Thymus (tissue), 11 donors: ENCODE measurements at regions not wholly inside any gene's neighbourhood (a gene's known extent, or its start where the extent isn't known, plus 50 kb on each side); places are given as distances from the start of the nearest gene placed in this dataset.
A peak's percentile ranks its signal among the peaks of the same experiment; 100 is the strongest.

Experiments
- DNase-seq, 9 donors: peaks; one replicate each; pipeline ENCODE4 v3.0.0-alpha.2; 2013; ENCODE audit warnings: low spot score in 9 of 9, low read depth in 6 of 9, missing footprints in 1 of 9
- H3K27ac ChIP-seq, 2 donors: one replicate each; pipeline ENCODE4 v1.5.1; 2013; ENCODE audit warnings: control low read depth in 1 of 2, low read depth in 1 of 2, low read length in 1 of 2, mild to moderate bottlenecking in 1 of 2, moderate library complexity in 1 of 2
- H3K27me3 ChIP-seq, 2 donors: one replicate each; pipeline ENCODE4 v1.5.1; 2013; ENCODE audit warnings: low read length in 1 of 2; ENCODE audit not compliant: control insufficient read depth in 2 of 2, insufficient read depth in 1 of 2
- H3K36me3 ChIP-seq, 2 donors: one replicate each; pipeline ENCODE4 v1.5.1; 2013; ENCODE audit warnings: low read length in 1 of 2, mild to moderate bottlenecking in 1 of 2, moderate library complexity in 1 of 2; ENCODE audit not compliant: control insufficient read depth in 2 of 2, insufficient read depth in 2 of 2
- H3K4me1 ChIP-seq, 2 donors: one replicate each; pipeline ENCODE4 v1.5.1; 2013; ENCODE audit warnings: low read length in 2 of 2; ENCODE audit not compliant: control insufficient read depth in 2 of 2, insufficient read depth in 2 of 2
- H3K4me3 ChIP-seq, 2 donors: one replicate each; pipeline ENCODE4 v1.5.1; 2013; ENCODE audit warnings: low read length in 2 of 2, control low read depth in 1 of 2, mild to moderate bottlenecking in 1 of 2
- H3K9me3 ChIP-seq, 2 donors: one replicate each; pipeline ENCODE4 v1.5.1; 2013; ENCODE audit warnings: low read length in 1 of 2, mild to moderate bottlenecking in 1 of 2; ENCODE audit not compliant: control insufficient read depth in 2 of 2, insufficient read depth in 1 of 2
- WGBS: extraction: QIAGEN DNeasy Blood & Tissue Kit; methylation state at CpG from one replicate; pipeline ENCODE4 v1.1.7; 2013; 5-methylcytosine and 5-hydroxymethylcytosine counted together
- donor health status: healthy.

DNA sequence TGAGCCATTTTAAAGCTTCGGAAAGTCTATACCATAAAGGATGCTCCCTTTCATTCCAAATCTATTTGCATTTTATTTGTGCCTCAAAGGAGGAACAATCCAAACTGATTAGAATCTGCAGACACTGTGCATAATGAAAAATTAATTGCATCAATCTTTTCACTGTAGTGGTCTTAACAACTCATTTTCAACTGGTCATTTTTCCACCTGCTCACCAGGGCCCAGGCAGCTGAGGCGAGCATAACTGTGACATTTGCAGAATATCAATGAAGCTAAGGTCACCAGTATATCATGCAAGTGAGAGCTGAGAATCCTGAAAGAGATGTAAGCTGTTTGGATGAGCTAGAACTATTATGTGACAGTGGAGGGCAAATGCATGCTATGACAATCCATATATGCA is 387.3 kb upstream of the TECRL start:
- Histone ChIP-seq H3K27ac (no peak overlapping the region), H3K27me3 (no peaks in the 10 kb centered on the region), H3K4me1 (no peaks in the 10 kb centered on the region), H3K4me3 (no peak overlapping the region), H3K9me3 (peaks cover 0 to 6% of the 10 kb centered on the region in 2 donors), H3K36me3 (no peaks in the 10 kb centered on the region)
- 98% methylated on average over 2 of the region's 2 CpGs for WGBS
- no peak for DNase-seq

GRCh38 chr4:64784125-64784524 is 374.9 kb upstream of the TECRL start:
- DNase-seq = no peak
- Histone ChIP-seq H3K27ac (no peak overlapping the region), H3K9me3 (no peaks in the 10 kb centered on the region), H3K36me3 (no peaks in the 10 kb centered on the region), H3K27me3 (no peaks in the 10 kb centered on the region), H3K4me1 (no peaks in the 10 kb centered on the region), H3K4me3 (no peak overlapping the region)
- 32% methylated on average over 1 of the region's 1 CpG for WGBS

DNA sequence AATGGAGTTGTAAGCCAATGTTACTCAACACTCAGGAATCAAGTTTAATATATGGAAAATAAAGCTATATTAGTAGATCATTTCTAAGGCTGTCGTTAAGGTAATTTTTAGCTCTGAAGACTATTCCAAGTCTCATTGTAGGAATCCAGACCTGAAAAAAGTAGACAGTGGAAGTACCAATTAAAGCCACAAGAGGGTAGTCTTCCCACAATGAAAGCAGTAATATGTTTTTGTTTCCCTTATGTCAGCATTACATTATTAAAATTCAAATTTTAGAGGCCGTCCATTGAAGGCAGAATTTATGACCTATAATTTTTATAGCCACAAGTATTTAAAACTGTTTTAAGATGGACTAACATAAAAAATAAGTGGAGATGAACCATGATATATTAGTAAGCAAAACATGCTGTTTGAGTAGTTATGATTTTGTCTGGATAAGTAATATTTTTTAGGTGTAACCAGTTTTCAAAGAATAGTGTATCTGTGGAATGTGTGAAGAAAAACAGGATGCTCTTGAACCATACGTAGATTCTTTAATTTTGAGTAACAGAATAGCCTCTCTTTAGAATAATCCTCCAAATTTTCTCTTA is 372.6 kb upstream of the TECRL start:
- Histone ChIP-seq H3K4me1 (no peaks in the 10 kb centered on the region), H3K4me3 (no peak overlapping the region), H3K27me3 (no peaks in the 10 kb centered on the region), H3K27ac (no peak overlapping the region), H3K9me3 (no peaks in the 10 kb centered on the region), H3K36me3 (no peaks in the 10 kb centered on the region)
- peak in 8 of 9 donors; percentile 6 to 48 (median 15) for DNase-seq
- 39% methylated on average over 3 of the region's 3 CpGs for WGBS

DNA sequence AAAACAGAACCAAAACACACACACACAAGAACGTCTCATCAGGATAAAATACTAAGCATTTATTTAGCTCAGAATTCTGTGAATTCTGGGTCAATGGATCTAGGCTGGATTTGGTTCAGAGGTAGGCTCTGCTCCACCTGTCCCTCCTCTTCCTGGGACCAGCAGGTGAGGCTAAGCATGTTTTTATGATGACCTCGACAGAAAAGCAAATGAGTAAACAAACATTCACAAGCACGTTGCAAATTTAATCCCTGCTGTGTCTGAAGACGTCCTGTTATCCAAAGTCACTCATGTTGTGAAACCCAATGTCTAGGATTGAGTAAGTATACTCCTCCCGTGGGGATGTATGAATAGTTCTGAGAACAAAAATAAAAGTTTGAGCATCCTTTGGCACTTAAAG is 371.4 kb upstream of the TECRL start:
- H3K4me3 ChIP-seq = no peak overlapping the region
- H3K9me3 ChIP-seq = no peaks in the 10 kb centered on the region
- no peak overlapping the region for H3K27ac ChIP-seq
- no peaks in the 10 kb centered on the region for H3K27me3 ChIP-seq
- 65% methylated on average over 5 of the region's 5 CpGs for WGBS
- no peak for DNase-seq
- no peaks in the 10 kb centered on the region for H3K36me3 ChIP-seq
- no peaks in the 10 kb centered on the region for H3K4me1 ChIP-seq

GRCh38 chr4:64777286-64777685 is 368.0 kb upstream of the TECRL start:
- 93% methylated on average over 3 of the region's 3 CpGs for WGBS
- H3K27ac ChIP-seq = no peak overlapping the region
- no peak overlapping the region for H3K4me3 ChIP-seq
- DNase-seq = no peak
- no peaks in the 10 kb centered on the region for H3K27me3 ChIP-seq
- no peaks in the 10 kb centered on the region for H3K9me3 ChIP-seq
- H3K4me1 ChIP-seq = no peaks in the 10 kb centered on the region
- no peaks in the 10 kb centered on the region for H3K36me3 ChIP-seq

DNA sequence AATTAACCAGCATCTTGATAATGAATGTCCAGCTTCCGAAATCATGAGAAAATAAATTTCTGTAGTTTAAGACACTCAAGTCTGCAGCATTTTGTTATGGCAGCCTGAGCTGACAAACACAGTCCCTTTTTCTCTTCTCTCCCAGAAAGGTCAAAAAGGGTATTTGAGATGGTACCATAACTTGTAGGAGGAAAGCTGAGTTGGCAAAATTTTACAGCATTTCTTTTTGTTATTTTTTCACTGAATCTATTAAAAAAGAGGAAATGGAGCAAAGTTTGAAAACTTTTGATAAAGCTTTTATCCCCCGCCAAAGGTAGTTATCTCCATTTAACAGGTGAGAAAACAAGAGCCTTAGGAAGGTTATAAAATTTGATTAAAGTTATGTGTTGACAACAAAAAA is 367.6 kb upstream of the TECRL start:
- DNase-seq = no peak
- no peaks in the 10 kb centered on the region for H3K9me3 ChIP-seq
- H3K4me1 ChIP-seq = no peaks in the 10 kb centered on the region
- H3K36me3 ChIP-seq = no peaks in the 10 kb centered on the region
- H3K4me3 ChIP-seq = no peak overlapping the region
- H3K27ac ChIP-seq = no peak overlapping the region
- H3K27me3 ChIP-seq = no peaks in the 10 kb centered on the region
- 66% methylated on average over 2 of the region's 2 CpGs for WGBS

- H3K4me3 ChIP-seq = no peak overlapping the region
- WGBS = 96% methylated on average over 3 of the region's 3 CpGs
Measured at GRCh38 chr4:64774626-64775025, 365.4 kb upstream of the TECRL start.

DNA sequence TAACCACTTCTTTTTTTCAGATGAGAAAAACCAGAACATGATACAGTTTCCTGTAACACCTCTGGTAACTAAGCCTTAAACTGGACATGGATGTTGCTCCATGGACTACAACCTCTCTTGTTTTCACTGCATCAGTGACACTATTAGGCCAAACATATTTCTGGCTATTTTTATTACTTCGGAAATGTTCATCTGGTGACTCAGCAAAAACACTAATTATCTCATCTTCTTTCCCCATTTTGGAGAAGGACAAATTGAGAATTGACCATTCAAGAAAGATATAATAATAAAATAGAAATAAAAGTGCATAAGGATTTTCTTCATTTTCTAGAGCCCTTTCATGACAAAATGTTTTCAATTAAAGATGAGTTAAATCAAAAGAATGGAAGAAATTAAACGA is 361.9 kb upstream of the TECRL start:
- no peak overlapping the region for H3K27ac ChIP-seq
- no peaks in the 10 kb centered on the region for H3K36me3 ChIP-seq
- no peaks in the 10 kb centered on the region for H3K9me3 ChIP-seq
- no peak overlapping the region for H3K4me3 ChIP-seq
- DNase-seq = no peak
- 61% methylated on average over 2 of the region's 2 CpGs for WGBS
- no peaks in the 10 kb centered on the region for H3K4me1 ChIP-seq
- H3K27me3 ChIP-seq = no peaks in the 10 kb centered on the region

More at GRCh38 chr4:64774626-64775025, 365.4 kb upstream of the TECRL start:
- Histone ChIP-seq H3K27me3 (no peaks in the 10 kb centered on the region), H3K27ac (no peak overlapping the region), H3K36me3 (no peaks in the 10 kb centered on the region), H3K4me1 (no peaks in the 10 kb centered on the region), H3K9me3 (no peaks in the 10 kb centered on the region)
- DNase-seq = no peak

GRCh38 chr4:64767547-64767946 is 358.3 kb upstream of the TECRL start:
- Histone ChIP-seq H3K27me3 (no peaks in the 10 kb centered on the region), H3K4me1 (no peaks in the 10 kb centered on the region), H3K27ac (no peak overlapping the region), H3K9me3 (no peaks in the 10 kb centered on the region), H3K36me3 (no peaks in the 10 kb centered on the region), H3K4me3 (no peak overlapping the region)
- 91% methylated on average over 2 of the region's 2 CpGs for WGBS
- no peak for DNase-seq

GRCh38 chr4:64766565-64766964 is 357.3 kb upstream of the TECRL start:
- no peaks in the 10 kb centered on the region for H3K4me1 ChIP-seq
- H3K9me3 ChIP-seq = no peaks in the 10 kb centered on the region
- no peaks in the 10 kb centered on the region for H3K36me3 ChIP-seq
- H3K27ac ChIP-seq = no peak overlapping the region
- WGBS = 85% methylated on average over 1 of the region's 1 CpG
- DNase-seq = no peak
- no peaks in the 10 kb centered on the region for H3K27me3 ChIP-seq
- no peak overlapping the region for H3K4me3 ChIP-seq
